DMS153 (cell line): ENCODE measurements at regions not wholly inside any gene's neighbourhood (a gene's known extent, or its start where the extent isn't known, plus 50 kb on each side); places are given as distances from the start of the nearest gene placed in this dataset.
"Not testable (repeated sequence)": the region's sequence is repeated elsewhere in the genome, so short reads cannot be mapped to it uniquely, and the experiment has no call there.

ENCODE experiments used
- DNase-seq: peaks from one replicate; lab custom pipeline; 2025; lab: John Stamatoyannopoulos, UW

- DNase-seq = no peak
Observed at GRCh38 chr7:119879835-119880234, 393.1 kb upstream of the KCND2 start.

GRCh38 chr7:119886007-119886406, 387.0 kb upstream of the KCND2 start:
- DNase-seq = no peak

GRCh38 chr7:119886525-119886924, 386.4 kb upstream of the KCND2 start:
- DNase-seq = not testable (repeated sequence)

GRCh38 chr7:119888251-119888650, 384.7 kb upstream of the KCND2 start:
- no peak for DNase-seq

GRCh38 chr7:119890631-119891030, 382.3 kb upstream of the KCND2 start:
- no peak for DNase-seq

GRCh38 chr7:119895320-119895719, 377.7 kb upstream of the KCND2 start:
- DNase-seq = no peak

GRCh38 chr7:119896386-119896785, 376.6 kb upstream of the KCND2 start:
- DNase-seq = no peak

GRCh38 chr7:119900996-119901672, 371.8 kb upstream of the KCND2 start:
- DNase-seq = no peak

- DNase-seq = no peak
Observed at GRCh38 chr7:119903085-119903484, 369.9 kb upstream of the KCND2 start.

GRCh38 chr7:119905495-119905894, 367.5 kb upstream of the KCND2 start:
- no peak for DNase-seq

GRCh38 chr7:119908948-119909347, 364.0 kb upstream of the KCND2 start:
- no peak for DNase-seq

- DNase-seq = not testable (repeated sequence)
Observed at GRCh38 chr7:119914119-119914518, 358.9 kb upstream of the KCND2 start.

GRCh38 chr7:119916501-119916900, 356.5 kb upstream of the KCND2 start:
- DNase-seq = no peak

- no peak for DNase-seq
Observed at GRCh38 chr7:119918185-119918584, 354.8 kb upstream of the KCND2 start.

- no peak for DNase-seq
Observed at GRCh38 chr7:119919986-119920385, 353.0 kb upstream of the KCND2 start.

GRCh38 chr7:119925581-119926289, 347.2 kb upstream of the KCND2 start:
- DNase-seq = no peak

GRCh38 chr7:119929891-119930290, 343.1 kb upstream of the KCND2 start:
- no peak for DNase-seq

GRCh38 chr7:119931230-119931824, 341.6 kb upstream of the KCND2 start:
- no peak for DNase-seq

- no peak for DNase-seq
Observed at GRCh38 chr7:119935418-119936025, 337.5 kb upstream of the KCND2 start.

GRCh38 chr7:119936836-119937235, 336.1 kb upstream of the KCND2 start:
- DNase-seq = no peak

GRCh38 chr7:119937745-119938144, 335.2 kb upstream of the KCND2 start:
- no peak for DNase-seq

GRCh38 chr7:119943942-119944600, 328.9 kb upstream of the KCND2 start:
- DNase-seq = no peak
